NCI-H345 (cell line): ENCODE measurements at regions not wholly inside any gene's neighbourhood (a gene's known extent, or its start where the extent isn't known, plus 50 kb on each side); places are given as distances from the start of the nearest gene placed in this dataset.
"Not testable (repeated sequence)": the region's sequence is repeated elsewhere in the genome, so short reads cannot be mapped to it uniquely, and the experiment has no call there.

Source experiments
- DNase-seq: peaks from one replicate; lab custom pipeline; 2025; lab: John Stamatoyannopoulos, UW

DNA sequence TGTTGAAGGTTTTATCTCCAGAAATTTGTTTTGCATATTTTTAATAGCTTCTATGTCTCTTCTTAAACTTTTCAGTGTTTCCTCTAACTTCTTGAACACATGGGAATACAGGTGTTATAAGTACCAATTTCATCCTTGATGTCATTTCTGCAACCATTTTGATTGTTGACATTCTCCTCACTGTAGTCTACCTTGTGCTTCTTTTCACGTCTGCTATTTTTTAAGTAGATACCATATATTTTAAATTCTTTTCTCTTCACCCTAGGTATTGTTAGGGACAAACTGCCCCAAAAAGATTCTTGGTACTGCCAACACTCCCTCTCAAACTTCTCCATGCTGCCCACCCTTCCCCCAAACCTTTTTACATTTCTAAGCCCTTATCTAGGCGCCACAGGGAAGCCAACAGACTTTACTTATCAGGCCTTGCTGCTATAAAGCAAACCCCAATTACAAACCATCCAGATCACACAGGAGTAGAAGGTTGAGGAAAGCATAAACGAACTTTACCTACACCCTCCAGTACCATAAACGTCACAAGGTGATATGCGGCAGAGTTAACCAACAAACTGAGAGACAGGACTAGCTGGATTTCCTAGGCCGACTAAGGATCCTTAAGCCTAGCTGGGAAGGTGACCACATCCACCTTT is 1165.3 kb downstream of the TAF11L14 start:
- DNase-seq, result no peak

GRCh38 chr5:18800293-18801025 is 1166.2 kb downstream of the TAF11L14 start:
- no peak for DNase-seq

- not testable (repeated sequence) for DNase-seq
These were observed 1167.2 kb downstream of the TAF11L14 start for GRCh38 chr5:18801413-18801812.

- DNase-seq, result no peak
These were observed 1168.1 kb downstream of the TAF11L14 start for GRCh38 chr5:18802336-18802735.

DNA sequence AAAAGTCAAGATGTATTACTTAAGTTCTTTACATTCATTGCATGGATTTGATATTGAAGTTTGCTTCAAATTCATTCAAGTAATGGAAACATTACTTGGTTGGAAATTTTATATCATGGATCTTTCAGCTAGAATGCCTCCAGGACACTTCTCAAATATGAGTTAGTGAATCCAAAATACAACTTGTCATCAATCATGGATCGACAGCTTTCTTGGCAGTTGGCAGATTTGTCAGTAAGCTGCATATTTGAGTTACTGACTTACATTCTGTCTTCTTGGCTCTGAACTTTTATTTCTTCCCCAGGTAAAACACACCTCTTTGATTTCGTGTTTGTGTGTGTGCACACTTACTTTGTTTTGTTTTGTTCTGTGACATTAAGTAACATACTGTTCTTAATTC is 1171.1 kb downstream of the TAF11L14 start:
- DNase-seq, result no peak

- no peak for DNase-seq
These were observed 1173.2 kb downstream of the TAF11L14 start for GRCh38 chr5:18807256-18808149.

GRCh38 chr5:18811661-18812060 is 1176.3 kb downstream of the CDH18 start:
- no peak for DNase-seq

GRCh38 chr5:18828351-18828750 is 1159.6 kb downstream of the CDH18 start:
- DNase-seq, result no peak

DNA sequence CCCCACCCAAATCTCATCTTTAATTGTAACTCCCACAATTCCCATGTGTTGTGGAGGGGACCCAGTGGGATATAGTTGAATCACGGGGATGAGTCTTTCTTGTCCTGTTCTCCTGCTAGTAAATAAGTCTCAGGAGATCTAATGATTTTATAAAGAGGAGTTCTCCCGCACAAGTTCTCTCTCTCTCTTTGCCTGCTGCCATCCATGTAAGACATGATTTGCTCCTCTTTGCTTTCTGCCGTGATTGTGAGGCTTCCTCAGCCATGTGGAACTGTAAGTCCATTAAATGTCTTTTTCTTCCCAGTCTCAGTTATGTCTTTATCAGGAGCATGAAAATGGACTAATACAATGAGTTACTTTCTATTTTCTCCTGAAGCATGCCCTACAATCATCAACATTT is 1158.5 kb downstream of the CDH18 start:
- DNase-seq, result no peak

DNA sequence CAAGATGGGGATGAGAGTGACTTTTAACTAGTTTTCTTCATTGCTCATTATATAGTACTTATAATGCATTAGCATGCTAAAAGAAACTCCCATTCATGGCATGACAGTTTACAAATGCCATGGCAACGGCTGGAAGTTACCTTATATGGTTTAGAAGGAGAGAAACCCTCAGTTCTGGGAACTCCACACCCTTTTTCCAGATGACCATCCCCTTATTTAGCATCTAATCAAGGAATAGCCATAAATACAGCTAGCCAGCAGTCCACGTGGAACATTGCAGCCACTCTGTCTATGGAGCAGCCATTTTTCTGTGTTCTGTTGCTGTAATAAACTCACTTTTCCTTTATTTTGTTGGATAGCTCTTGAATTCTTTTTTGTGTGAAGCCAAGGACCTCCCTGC is 1137.8 kb downstream of the CDH18 start:
- no peak for DNase-seq

- no peak for DNase-seq
These were observed 1115.0 kb downstream of the CDH18 start for GRCh38 chr5:18872978-18873377.

GRCh38 chr5:18876565-18876964 is 1111.4 kb downstream of the CDH18 start:
- no peak for DNase-seq

DNA sequence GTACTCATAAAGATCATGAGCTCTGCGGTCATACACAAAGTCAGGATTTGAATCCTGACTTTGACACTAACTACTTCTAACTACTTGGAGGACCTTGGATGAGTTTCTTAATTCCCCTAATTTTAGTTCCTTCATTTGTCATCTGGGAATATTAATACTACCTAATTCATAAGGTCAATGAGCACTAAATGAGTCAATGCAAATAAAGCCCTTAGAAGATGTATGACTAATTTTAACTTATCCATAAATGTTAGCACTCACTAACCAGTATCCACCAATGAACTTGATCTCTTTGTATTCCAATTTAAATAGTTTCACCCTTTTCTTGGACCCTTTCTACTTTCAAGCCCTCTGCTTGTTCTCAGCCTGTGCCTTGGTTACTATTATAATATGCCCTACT is 1106.4 kb downstream of the CDH18 start:
- no peak for DNase-seq

GRCh38 chr5:18882154-18882553 is 1105.8 kb downstream of the CDH18 start:
- DNase-seq, result peak; percentile 53

GRCh38 chr5:18888821-18889220 is 1099.2 kb downstream of the CDH18 start:
- DNase-seq, result no peak

GRCh38 chr5:18900644-18901043 is 1087.4 kb downstream of the CDH18 start:
- DNase-seq, result no peak

DNA sequence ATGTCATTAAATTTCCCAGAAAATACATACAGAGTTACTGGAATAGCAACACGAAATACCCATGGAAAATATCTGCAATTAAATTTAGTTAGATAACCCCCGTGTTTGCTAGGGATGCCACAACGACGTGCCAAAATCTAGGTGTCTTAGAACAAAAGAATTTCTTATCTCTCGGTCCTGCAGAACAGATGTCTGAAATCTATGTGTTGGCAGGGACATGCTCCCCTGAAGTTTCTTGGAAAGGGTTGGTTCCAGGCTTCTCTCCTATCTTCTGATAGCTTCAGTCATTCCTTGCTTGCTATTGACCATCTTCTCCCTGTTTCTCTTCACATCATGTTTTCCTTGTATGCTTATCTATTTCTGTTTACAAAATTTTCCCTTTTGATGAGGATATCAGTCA is 1067.0 kb downstream of the CDH18 start:
- no peak for DNase-seq

GRCh38 chr5:18932081-18932480 is 1055.9 kb downstream of the CDH18 start:
- DNase-seq, result no peak

- DNase-seq, result no peak
These were observed 1043.2 kb downstream of the CDH18 start for GRCh38 chr5:18944771-18945170.

DNA sequence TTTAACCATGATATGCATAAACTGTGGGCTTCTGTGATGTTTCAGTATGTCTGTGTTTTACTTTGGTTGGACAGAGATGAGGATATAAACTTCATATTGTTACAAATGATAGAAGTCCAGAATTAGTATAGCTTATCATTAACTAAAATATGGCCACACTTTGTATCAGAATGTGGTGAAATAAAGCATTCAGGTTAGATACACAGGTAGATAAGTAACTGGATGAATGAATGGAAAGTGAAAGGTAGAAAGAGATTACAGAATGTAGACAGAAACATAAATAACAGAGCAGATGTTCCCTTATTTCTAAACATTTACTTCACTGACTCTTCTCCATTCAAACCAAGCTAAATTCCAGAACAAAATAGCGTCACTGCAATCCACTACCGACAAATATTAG is 1033.8 kb downstream of the CDH18 start:
- no peak for DNase-seq

- DNase-seq, result no peak
These were observed 1028.5 kb downstream of the CDH18 start for GRCh38 chr5:18959535-18959934.

DNA sequence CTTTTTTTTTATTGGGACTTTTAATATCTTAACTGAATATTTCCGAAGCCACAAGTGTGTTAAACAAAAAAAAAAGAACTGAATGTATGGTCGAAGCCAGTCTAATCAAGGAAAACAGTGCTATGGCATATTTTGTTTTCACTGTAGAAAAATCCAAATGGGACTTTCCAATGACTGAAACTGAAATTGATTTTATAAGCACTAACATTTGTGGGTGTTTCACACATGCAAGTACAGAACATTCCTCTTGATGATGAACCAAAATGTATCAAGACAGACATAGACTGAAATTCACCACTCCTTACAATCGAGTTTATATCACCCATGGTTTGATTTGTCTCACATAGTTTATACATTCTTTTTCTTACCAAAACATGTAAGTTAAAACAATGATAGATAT is 1026.8 kb downstream of the CDH18 start:
- DNase-seq, result no peak

DNA sequence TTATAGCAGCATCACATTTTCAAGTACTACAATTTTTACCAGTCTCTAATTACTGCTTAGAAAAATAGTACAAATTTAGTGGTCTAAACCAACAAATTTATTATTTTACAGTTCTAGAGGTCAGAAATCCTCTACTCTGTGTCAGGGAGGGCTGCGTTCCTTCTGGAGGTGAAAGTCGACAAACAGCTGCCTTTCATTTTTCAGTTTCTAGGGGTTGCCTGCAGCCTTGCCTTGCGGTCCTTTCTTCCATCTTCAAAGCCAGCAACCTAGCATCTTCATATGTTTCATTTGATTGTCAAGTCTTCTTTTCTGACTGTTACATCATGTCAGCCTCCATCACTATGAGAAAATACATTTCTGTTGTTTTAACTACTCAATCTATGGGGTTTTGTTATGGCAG is 1022.1 kb downstream of the CDH18 start:
- no peak for DNase-seq
